ENCODE measurements at regions not wholly inside any gene's neighbourhood (a gene's known extent, or its start where the extent isn't known, plus 50 kb on each side); places are given as distances from the start of the nearest gene placed in this dataset.

- Histone ChIP-seq H4K20me1 (ENCODE audit: insufficient read depth, low read length) (no peaks in the 10 kb centered on the region), H3K9me3 (ENCODE audit: low read length) (no peaks in the 10 kb centered on the region), H3K4me1 (ENCODE audit: insufficient read depth, low read length, severe bottlenecking) (no peaks in the 10 kb centered on the region), H2AFZ (ENCODE audit: low read length) (no peak overlapping the region), H3F3A (ENCODE audit: insufficient read depth, low read length) (no peaks in the 10 kb centered on the region), H3K9me2 (ENCODE audit: low read depth, low read length) (no peaks in the 10 kb centered on the region), H3K4me3 (ENCODE audit: low read depth, low read length, poor library complexity, severe bottlenecking) (no peak overlapping the region), H3K27ac (ENCODE audit: low read depth, low read length, poor library complexity, severe bottlenecking) (no peak overlapping the region), H3K9ac (ENCODE audit: low read length) (no peak overlapping the region), H3K27me3 (ENCODE audit: insufficient read depth, low read length) (no peaks in the 10 kb centered on the region), H3K4me2 (ENCODE audit: low read length) (no peak overlapping the region), H3K36me3 (ENCODE audit: insufficient read depth, low read length) (no peaks in the 10 kb centered on the region), H3K79me2 (ENCODE audit: insufficient read depth, low read length) (no peaks in the 10 kb centered on the region)
- TF ChIP-seq CTCF (IDR thresholded peaks at IDR 0.05; ENCODE audit: low read length): no peak
- TF ChIP-seq EZH2 (IDR thresholded peaks at IDR 0.05; ENCODE audit: borderline replicate concordance, low read length): no peak
Observed at GRCh38 chr1:82125119-82125518, 324.4 kb downstream of the ADGRL2 start.

- Histone ChIP-seq H4K20me1 (ENCODE audit: insufficient read depth, low read length) (no peaks in the 10 kb centered on the region), H3F3A (ENCODE audit: insufficient read depth, low read length) (no peaks in the 10 kb centered on the region), H2AFZ (ENCODE audit: low read length) (no peak overlapping the region), H3K9me2 (ENCODE audit: low read depth, low read length) (no peaks in the 10 kb centered on the region), H3K27ac (ENCODE audit: low read depth, low read length, poor library complexity, severe bottlenecking) (no peak overlapping the region), H3K9ac (ENCODE audit: low read length) (no peak overlapping the region), H3K27me3 (ENCODE audit: insufficient read depth, low read length) (no peaks in the 10 kb centered on the region), H3K36me3 (ENCODE audit: insufficient read depth, low read length) (no peaks in the 10 kb centered on the region), H3K4me1 (ENCODE audit: insufficient read depth, low read length, severe bottlenecking) (no peaks in the 10 kb centered on the region), H3K79me2 (ENCODE audit: insufficient read depth, low read length) (no peaks in the 10 kb centered on the region), H3K9me3 (ENCODE audit: low read length) (no peaks in the 10 kb centered on the region), H3K4me3 (ENCODE audit: low read depth, low read length, poor library complexity, severe bottlenecking) (no peak overlapping the region), H3K4me2 (ENCODE audit: low read length) (no peak overlapping the region)
- TF ChIP-seq EZH2 (IDR thresholded peaks at IDR 0.05; ENCODE audit: borderline replicate concordance, low read length): no peak
- no peak for TF ChIP-seq CTCF (IDR thresholded peaks at IDR 0.05; ENCODE audit: low read length)
Observed at GRCh38 chr1:82121421-82121820, 320.7 kb downstream of the ADGRL2 start.

- no peak overlapping the region for H3K4me2 ChIP-seq (ENCODE audit: low read length)
- H3K27me3 ChIP-seq (ENCODE audit: insufficient read depth, low read length): no peaks in the 10 kb centered on the region
- no peaks in the 10 kb centered on the region for H3K4me1 ChIP-seq (ENCODE audit: insufficient read depth, low read length, severe bottlenecking)
- no peak overlapping the region for H3K4me3 ChIP-seq (ENCODE audit: low read depth, low read length, poor library complexity, severe bottlenecking)
- no peak overlapping the region for H3K9ac ChIP-seq (ENCODE audit: low read length)
- H2AFZ ChIP-seq (ENCODE audit: low read length): no peak overlapping the region
- H3F3A ChIP-seq (ENCODE audit: insufficient read depth, low read length): no peaks in the 10 kb centered on the region
- no peaks in the 10 kb centered on the region for H3K79me2 ChIP-seq (ENCODE audit: insufficient read depth, low read length)
- H3K36me3 ChIP-seq (ENCODE audit: insufficient read depth, low read length): no peaks in the 10 kb centered on the region
- no peaks in the 10 kb centered on the region for H3K9me2 ChIP-seq (ENCODE audit: low read depth, low read length)
- TF ChIP-seq EZH2 (IDR thresholded peaks at IDR 0.05; ENCODE audit: borderline replicate concordance, low read length) (no peak), CTCF (IDR thresholded peaks at IDR 0.05; ENCODE audit: low read length) (no peak)
- no peak overlapping the region for H3K27ac ChIP-seq (ENCODE audit: low read depth, low read length, poor library complexity, severe bottlenecking)
- no peaks in the 10 kb centered on the region for H3K9me3 ChIP-seq (ENCODE audit: low read length)
- H4K20me1 ChIP-seq (ENCODE audit: insufficient read depth, low read length): no peaks in the 10 kb centered on the region
Observed at GRCh38 chr1:82116105-82116504, 315.4 kb downstream of the ADGRL2 start.
